GM12873 (cell line): ENCODE measurements at regions not wholly inside any gene's neighbourhood (a gene's known extent, or its start where the extent isn't known, plus 50 kb on each side); places are given as distances from the start of the nearest gene placed in this dataset.

ENCODE experiments used
- CTCF ChIP-seq: IDR thresholded peaks from 2 replicates; pipeline ENCODE4 v1.5.1; 2012; ENCODE audit warnings: low read depth, mild to moderate bottlenecking, moderate library complexity, low read length, control low read depth; ENCODE audit not compliant: insufficient read depth; ENCODE audit errors: missing control alignments

DNA sequence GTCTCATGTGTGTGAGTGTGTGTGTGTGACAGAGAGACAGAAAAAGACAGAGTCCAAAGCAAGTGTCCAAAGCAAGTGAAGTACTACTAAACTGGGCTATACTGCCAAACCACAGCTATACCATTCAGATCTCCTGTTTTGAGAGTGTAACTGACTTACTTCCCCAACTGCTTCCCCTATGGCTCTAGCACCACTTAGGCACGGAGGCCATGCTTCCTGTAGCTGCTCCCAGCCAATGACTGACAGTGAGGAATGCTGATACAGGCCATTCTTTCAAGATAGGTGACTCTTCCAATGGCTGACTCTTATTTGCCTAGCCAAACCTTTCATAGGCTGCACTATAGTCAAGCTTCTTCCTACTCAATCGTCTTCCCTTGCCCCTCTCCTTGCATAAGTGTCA is 393.2 kb downstream of the BCAT1 start:
- TF ChIP-seq CTCF, result no peak

- no peak for TF ChIP-seq CTCF
Observed at GRCh38 chr12:24554612-24555295, 394.1 kb downstream of the BCAT1 start.

GRCh38 chr12:24553259-24553658 is 395.6 kb downstream of the BCAT1 start:
- no peak for TF ChIP-seq CTCF

DNA sequence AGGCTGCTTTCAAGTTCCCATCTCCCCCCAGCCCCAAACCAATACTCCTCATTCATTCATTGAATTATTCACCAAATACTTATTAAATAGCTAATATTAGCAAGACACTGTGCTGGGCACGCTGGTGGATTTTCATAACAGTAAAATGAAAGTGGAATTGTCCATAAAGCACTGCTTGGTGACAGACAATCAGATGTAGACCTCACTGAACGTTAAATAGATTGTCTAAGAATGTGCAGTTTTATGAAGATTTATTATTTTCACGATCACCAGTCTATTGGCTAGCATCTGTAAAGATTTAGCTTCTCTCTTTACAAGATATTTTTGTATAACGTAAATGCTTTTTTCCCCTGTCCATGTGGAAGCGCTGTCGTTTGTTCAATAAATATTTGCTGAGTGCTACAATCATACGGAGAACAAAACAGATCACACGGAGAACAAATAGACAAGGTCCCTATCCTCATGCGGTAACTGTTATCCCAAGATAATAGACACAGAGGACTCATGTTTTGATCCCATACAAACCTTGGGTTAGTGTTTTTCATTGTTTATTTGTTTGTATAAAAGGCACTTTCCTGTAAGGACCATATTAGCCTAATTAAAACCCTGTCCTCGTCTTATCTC is 397.6 kb downstream of the BCAT1 start:
- no peak for TF ChIP-seq CTCF

GRCh38 chr12:24550609-24551008 is 398.3 kb downstream of the BCAT1 start:
- TF ChIP-seq CTCF, result no peak

DNA sequence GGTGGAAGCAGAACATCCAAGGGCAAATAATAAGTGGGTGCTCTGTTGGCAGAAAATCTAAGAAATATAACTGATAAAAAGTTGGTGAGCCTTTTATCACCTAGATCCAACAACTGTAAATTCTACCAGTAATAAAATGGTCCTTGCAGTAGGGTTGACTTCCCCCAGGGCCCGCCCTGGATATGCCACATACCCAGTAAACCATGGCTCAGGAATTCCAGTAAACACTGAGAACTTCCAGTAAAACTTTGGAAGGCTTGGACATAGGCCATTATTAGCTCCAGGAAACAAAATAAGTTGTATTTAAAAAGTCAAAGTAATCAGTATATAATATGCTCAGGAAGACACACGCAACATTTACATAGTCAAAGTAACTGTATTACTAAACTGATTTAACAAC is 402.2 kb downstream of the BCAT1 start:
- TF ChIP-seq CTCF, result no peak

- TF ChIP-seq CTCF, result no peak
Observed at GRCh38 chr12:24546084-24546483, 402.8 kb downstream of the BCAT1 start.
